ENCODE measurements at regions not wholly inside any gene's neighbourhood (a gene's known extent, or its start where the extent isn't known, plus 50 kb on each side); places are given as distances from the start of the nearest gene placed in this dataset.

GRCh38 chr5:99000221-99000620 is 71.4 kb upstream of the CHD1 start:
- no peak for TF ChIP-seq FOXP4 (CRISPR knock-in tag; IDR thresholded peaks at IDR 0.05)
- no peak for TF ChIP-seq ATF3 (CRISPR knock-in tag; conservative IDR thresholded peaks at IDR 0.05)
- TF ChIP-seq CBFB (CRISPR knock-in tag; IDR thresholded peaks at IDR 0.05; ENCODE audit: low read depth) = no peak
- no peak for TF ChIP-seq FOXJ3 (CRISPR knock-in tag; IDR thresholded peaks at IDR 0.05; ENCODE audit: borderline replicate concordance)

Measured in WTC11 (cell line).